T-cell (primary cell): ENCODE measurements at regions not wholly inside any gene's neighbourhood (a gene's known extent, or its start where the extent isn't known, plus 50 kb on each side); places are given as distances from the start of the nearest gene placed in this dataset.

Source experiments
- ATAC-seq, 4 experiments: fragments of 200-7000 bp in 3 of 4; fragments of 150-1000 bp in 1 of 4; cut with Tn5 transposase; replicated peaks in 1 of 4; 1 replicate in 3 of 4; 2 replicates in 1 of 4; pipeline ENCODE4 v1.10.0; 2021; ENCODE audit warnings: moderate library complexity in 3 of 4, mild to moderate bottlenecking in 2 of 4, moderate number of reproducible peaks in 1 of 4
- CTCF ChIA-PET, 2 donors: fragments of 300-600 bp; sonication (Branson Sonifier 250); formaldehyde crosslinking; loops; one replicate each; lab custom pipeline; 2022; ENCODE audit warnings: antibody characterized with exemption in 2 of 2; lab: Charles Lee
- POLR2A ChIA-PET, 2 donors: fragments of 300-600 bp; sonication (Branson Sonifier 250); formaldehyde crosslinking; loops; one replicate each; lab custom pipeline; 2022; ENCODE audit warnings: antibody characterized with exemption in 2 of 2; lab: Charles Lee
- DNase-seq, 35 experiments: peaks; one replicate each; pipeline versions ENCODE4 v3.0.0 to v3.0.0-alpha.2; 2013 to 2023
- H3K27ac ChIP-seq: one replicate; pipeline ENCODE4 v1.5.1; 2013; ENCODE audit warnings: low read length
- H3K27me3 ChIP-seq, 2 experiments: replicated peaks in 1 of 2; 1 replicate in 1 of 2; 2 replicates in 1 of 2; pipeline versions ENCODE4 v1.6.1 to v1.7.0; 2013; ENCODE audit warnings: low read length in 1 of 2, mixed read lengths in 1 of 2; ENCODE audit not compliant: control insufficient read depth in 2 of 2, insufficient read depth in 2 of 2; ENCODE audit errors: extremely low read depth in 1 of 2
- H3K36me3 ChIP-seq, 2 donors: 1 replicate in 1 of 2; 2 replicates in 1 of 2; pipeline versions ENCODE4 v1.6.1 to v1.7.0; 2013; ENCODE audit warnings: low read length in 1 of 2; ENCODE audit not compliant: control insufficient read depth in 2 of 2, insufficient read depth in 1 of 2; ENCODE audit errors: extremely low read depth in 1 of 2
- H3K4me1 ChIP-seq, 2 experiments: 1 replicate in 1 of 2; 2 replicates in 1 of 2; pipeline versions ENCODE4 v1.6.1 to v1.7.0; 2013; ENCODE audit warnings: low read length in 2 of 2, mixed read lengths in 1 of 2; ENCODE audit not compliant: insufficient read depth in 2 of 2, control insufficient read depth in 1 of 2; ENCODE audit errors: extremely low read depth in 1 of 2
- H3K4me3 ChIP-seq, 2 donors: 1 replicate in 1 of 2; 2 replicates in 1 of 2; pipeline versions ENCODE4 v1.5.1 to v1.7.0; 2013; ENCODE audit warnings: mild to moderate bottlenecking in 2 of 2, low read length in 1 of 2, moderate library complexity in 1 of 2; ENCODE audit not compliant: control insufficient read depth in 1 of 2; ENCODE audit errors: extremely low read depth in 1 of 2
- H3K9me3 ChIP-seq: 2 replicates; pipeline ENCODE4 v1.7.0; 2013
- H3K27ac Mint-ChIP-seq, 2 donors: one replicate each; pipeline ENCODE4 v1.8.0; 2020 to 2021; ENCODE audit warnings: mild to moderate bottlenecking in 2 of 2, mixed read lengths in 2 of 2
- H3K27me3 Mint-ChIP-seq, 2 donors: one replicate each; pipeline ENCODE4 v1.8.0; 2021 to 2022; ENCODE audit warnings: mixed read lengths in 2 of 2
- H3K36me3 Mint-ChIP-seq: one replicate; pipeline ENCODE4 v1.8.0; 2021; ENCODE audit warnings: mixed read lengths
- H3K4me1 Mint-ChIP-seq, 3 donors: one replicate each; pipeline ENCODE4 v1.8.0; 2020 to 2022; ENCODE audit warnings: mixed read lengths in 3 of 3, mild to moderate bottlenecking in 1 of 3
- H3K4me3 Mint-ChIP-seq, 3 donors: one replicate each; pipeline ENCODE4 v1.8.0; 2020 to 2022; ENCODE audit warnings: mild to moderate bottlenecking in 3 of 3, mixed read lengths in 3 of 3, moderate library complexity in 3 of 3
- H3K9me3 Mint-ChIP-seq, 3 donors: one replicate each; pipeline ENCODE4 v1.8.0; 2020 to 2022; ENCODE audit warnings: mixed read lengths in 3 of 3
- WGBS: methylation state at CpG from one replicate; pipeline ENCODE4 v1.1.5; 2013; ENCODE audit warnings: missing lambda C conversion rate; ENCODE audit not compliant: insufficient coverage; 5-methylcytosine and 5-hydroxymethylcytosine counted together

DNA sequence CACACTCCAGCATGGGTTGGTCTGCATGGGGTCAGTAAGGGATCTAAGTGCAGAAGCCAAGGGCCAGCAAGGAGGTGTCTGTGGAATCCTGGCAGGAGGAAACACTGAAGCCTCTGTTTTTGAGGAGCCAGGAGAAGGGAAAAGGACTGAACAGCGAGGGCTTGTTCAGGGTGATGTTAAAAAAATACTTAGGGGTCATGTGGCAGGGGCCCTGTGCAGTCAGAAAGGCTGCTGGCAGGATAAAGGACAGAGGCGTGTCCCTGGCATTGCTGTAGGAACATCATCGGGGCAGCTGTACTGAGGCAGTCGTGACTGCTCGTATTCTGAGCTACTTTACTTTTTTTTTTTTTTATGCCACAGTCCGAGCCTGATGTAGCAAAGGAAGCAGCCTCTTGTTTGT, 127.1 kb upstream of the ZFP64 start:
- Mint-ChIP-seq H3K9me3 (no peaks in the 10 kb centered on the region), H3K4me3 (no peak overlapping the region), H3K4me1 (peaks cover 0 to 10% (median 9%) of the 10 kb centered on the region in 3 donors), H3K27me3 (peaks cover 4 to 6% of the 10 kb centered on the region in 2 donors), H3K36me3 (no peaks in the 10 kb centered on the region), H3K27ac (no peak overlapping the region)
- CTCF ChIA-PET: no interaction called here
- Histone ChIP-seq H3K36me3 (no peaks in the 10 kb centered on the region), H3K4me3 (no peak overlapping the region), H3K27ac (no peak overlapping the region), H3K27me3 (no peaks in the 10 kb centered on the region), H3K9me3 (no peaks in the 10 kb centered on the region), H3K4me1 (no peaks in the 10 kb centered on the region)
- 70% methylated on average over 5 of the region's 6 CpGs for WGBS
- POLR2A ChIA-PET: no interaction called here
- no peak for ATAC-seq
- no peak for DNase-seq

DNA sequence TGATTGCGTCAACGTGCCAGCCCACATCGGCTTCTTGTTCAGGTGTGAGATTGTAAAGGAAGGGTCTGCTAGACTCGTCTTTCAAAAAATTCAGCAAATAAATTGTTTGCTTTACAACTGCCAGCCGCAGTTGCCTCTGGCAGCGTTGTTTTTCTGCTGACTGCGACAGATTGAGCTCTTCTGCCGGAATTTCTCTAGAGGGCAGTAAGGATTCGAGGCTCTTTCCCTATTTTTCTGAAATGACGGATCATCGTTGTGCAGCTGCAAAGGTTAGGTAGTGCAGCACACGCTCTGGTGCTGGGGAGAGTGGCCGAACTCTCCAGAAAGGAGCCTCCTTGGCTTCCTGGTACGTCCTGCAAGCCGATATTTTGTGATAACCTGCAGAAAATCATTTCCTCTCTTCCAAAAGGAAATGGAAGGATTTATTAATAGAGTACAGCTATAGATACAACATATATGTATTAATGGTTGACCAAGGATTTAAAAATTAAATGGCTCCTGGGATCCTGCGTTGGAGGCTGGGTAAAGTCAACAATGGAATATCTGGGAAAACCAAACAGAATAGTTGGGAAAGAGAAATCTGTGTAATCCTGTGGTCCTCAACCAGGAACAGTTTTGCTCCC, 121.9 kb upstream of the ZFP64 start:
- Mint-ChIP-seq H3K4me3 (peak overlapping the region in 2 of 3 donors; percentile 16 to 28), H3K9me3 (no peaks in the 10 kb centered on the region), H3K27me3 (peaks cover 3 to 5% of the 10 kb centered on the region in 2 donors), H3K27ac (peak overlapping the region in 1 of 2 donors; percentile 22), H3K36me3 (no peaks in the 10 kb centered on the region), H3K4me1 (peaks cover 13 to 22% (median 20%) of the 10 kb centered on the region in 3 donors)
- H3K27ac ChIP-seq: no peak overlapping the region
- no peaks in the 10 kb centered on the region for H3K9me3 ChIP-seq
- H3K4me3 ChIP-seq: no peak overlapping the region
- no peaks in the 10 kb centered on the region for H3K4me1 ChIP-seq
- no peaks in the 10 kb centered on the region for H3K27me3 ChIP-seq
- ATAC-seq: no peak
- ChIA-PET CTCF (interaction anchor here (0.6 to 2.9 kb wide), 7 partner anchors 115 to 1558 kb away, joined by 3 to 11 read pairs (median 6); no protein-coding TSS in a partner anchor), POLR2A (interaction anchor here in 1 of 2 donors (0.6 kb wide), 1 partner anchor 775 kb away, joined by 14 read pairs; no protein-coding TSS in a partner anchor)
- WGBS: 55% methylated on average over 11 of the region's 16 CpGs
- DNase-seq: no peak
- H3K36me3 ChIP-seq: no peaks in the 10 kb centered on the region

DNA sequence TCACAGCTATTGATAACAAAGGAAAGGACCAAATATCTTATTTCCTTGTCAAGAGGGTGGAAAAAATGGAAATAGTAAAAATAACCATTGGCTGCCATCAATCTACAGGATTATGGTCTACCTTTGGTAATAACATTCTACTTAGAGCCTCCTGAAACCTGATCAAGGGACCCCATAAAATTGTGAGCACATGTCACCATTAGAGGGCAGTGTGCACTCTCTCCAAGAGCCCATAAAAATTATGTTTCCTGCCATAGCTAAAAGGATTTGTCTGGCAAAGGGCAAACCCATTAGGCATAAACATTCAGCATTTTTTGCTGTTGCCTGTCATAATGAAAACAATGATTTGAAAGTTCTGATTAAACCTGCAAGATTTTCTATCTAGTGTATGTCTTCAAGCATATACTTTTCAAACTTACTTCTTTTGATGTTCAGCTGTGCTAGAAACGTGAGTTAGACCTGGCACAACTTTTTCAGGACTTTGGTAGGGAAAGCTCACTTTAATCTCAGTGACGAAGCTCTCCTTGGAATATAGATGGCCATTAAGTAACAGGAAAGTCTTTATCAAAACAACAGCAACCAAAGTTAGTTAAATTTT, 120.7 kb upstream of the ZFP64 start:
- POLR2A ChIA-PET: interaction anchor here (0.6 kb wide), 2 partner anchors 14 to 659 kb away, joined by 3 to 4 read pairs; no protein-coding TSS in a partner anchor
- CTCF ChIA-PET: interaction anchor here (0.5 to 2.9 kb wide), 28 partner anchors 11 to 1888 kb away, joined by 3 to 20 read pairs (median 4); no protein-coding TSS in a partner anchor
- H3K27me3 Mint-ChIP-seq: peaks cover 0 to 3% of the 10 kb centered on the region in 2 donors
- DNase-seq (peak in 33 of 35 experiments; percentile 2 to 82 (median 45)), ATAC-seq (peak; percentile 66 to 77 (median 72))
- no peak overlapping the region for H3K27ac ChIP-seq
- no peak overlapping the region for H3K4me3 Mint-ChIP-seq
- H3K36me3 ChIP-seq: no peaks in the 10 kb centered on the region
- H3K27me3 ChIP-seq: no peaks in the 10 kb centered on the region
- peaks cover 21 to 29% (median 27%) of the 10 kb centered on the region in 3 donors for H3K4me1 Mint-ChIP-seq
- H3K9me3 ChIP-seq: no peaks in the 10 kb centered on the region
- peak overlapping the region in 1 of 2 donors; percentile 16 for H3K27ac Mint-ChIP-seq
- no peaks in the 10 kb centered on the region for H3K36me3 Mint-ChIP-seq
- H3K4me1 ChIP-seq: peaks cover 0 to 1% of the 10 kb centered on the region in 2 experiments
- no peak overlapping the region for H3K4me3 ChIP-seq
- no peaks in the 10 kb centered on the region for H3K9me3 Mint-ChIP-seq
- no CpG with 5 or more reads among the region's 2 CpGs for WGBS

DNA sequence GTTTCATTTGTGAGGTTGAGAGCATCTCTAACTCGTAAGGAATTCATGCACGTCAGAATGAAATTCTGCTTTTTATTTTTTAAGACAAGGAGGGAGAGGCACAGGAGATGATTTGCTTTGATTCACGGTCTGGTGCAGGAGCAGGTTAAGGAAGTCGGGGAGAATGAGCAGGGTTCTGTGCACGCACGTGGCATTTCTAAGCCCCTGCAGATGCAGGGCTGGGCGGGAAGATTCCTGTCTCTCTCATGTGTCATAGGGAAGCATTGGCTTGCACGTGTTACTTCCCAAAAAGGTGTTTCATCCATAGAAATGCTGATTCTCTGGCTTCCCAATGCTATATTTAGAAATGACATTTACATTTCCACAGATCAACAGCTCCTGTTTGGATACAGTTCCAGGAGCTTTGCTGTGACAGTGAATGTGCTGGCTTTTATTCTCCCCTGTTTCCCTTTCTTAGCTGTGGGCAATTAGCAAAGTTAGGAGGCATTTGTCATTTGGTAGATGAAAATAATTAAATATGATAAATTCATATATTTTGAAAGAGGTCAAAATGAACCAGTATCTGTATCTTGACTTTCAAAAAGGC, 119.7 kb upstream of the ZFP64 start:
- no peak overlapping the region for H3K27ac Mint-ChIP-seq
- no peaks in the 10 kb centered on the region for H3K9me3 ChIP-seq
- H3K36me3 ChIP-seq: no peaks in the 10 kb centered on the region
- H3K4me3 ChIP-seq: no peak overlapping the region
- H3K4me1 ChIP-seq: peaks cover 4 to 6% of the 10 kb centered on the region in 2 experiments
- H3K4me3 Mint-ChIP-seq: no peak overlapping the region
- H3K27ac ChIP-seq: no peak overlapping the region
- ChIA-PET POLR2A (no interaction called here), CTCF (interaction anchor here (0.6 to 2.9 kb wide), 14 partner anchors 10 to 1238 kb away, joined by 3 to 20 read pairs (median 4); no protein-coding TSS in a partner anchor)
- H3K27me3 Mint-ChIP-seq: peaks cover 0 to 3% of the 10 kb centered on the region in 2 donors
- no peaks in the 10 kb centered on the region for H3K9me3 Mint-ChIP-seq
- 84% methylated on average over 7 of the region's 8 CpGs for WGBS
- H3K36me3 Mint-ChIP-seq: no peaks in the 10 kb centered on the region
- ATAC-seq (no peak), DNase-seq (no peak)
- H3K27me3 ChIP-seq: no peaks in the 10 kb centered on the region
- peaks cover 27 to 35% (median 35%) of the 10 kb centered on the region in 3 donors for H3K4me1 Mint-ChIP-seq

DNA sequence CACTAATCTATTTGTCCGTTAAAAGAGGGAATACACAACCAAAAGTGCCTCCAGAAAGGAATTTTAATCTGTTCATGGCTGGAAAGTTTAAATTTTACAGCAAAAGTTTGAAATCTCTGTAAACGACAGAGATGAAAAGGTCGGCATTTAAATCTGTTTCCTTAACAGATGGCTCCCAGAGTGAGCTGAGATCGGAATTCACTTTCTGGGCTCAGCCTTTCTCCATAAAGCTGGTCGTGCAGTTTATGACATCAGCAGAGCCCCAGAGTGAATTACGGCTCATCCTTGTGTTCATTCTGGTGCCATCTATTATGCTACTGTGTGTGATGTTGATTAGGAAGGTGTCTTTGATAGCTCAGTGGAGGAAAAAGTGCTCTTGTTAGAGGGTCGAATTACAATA, 117.6 kb upstream of the ZFP64 start:
- Histone ChIP-seq H3K4me3 (no peak overlapping the region), H3K36me3 (no peaks in the 10 kb centered on the region), H3K9me3 (no peaks in the 10 kb centered on the region), H3K27me3 (no peaks in the 10 kb centered on the region), H3K27ac (no peak overlapping the region), H3K4me1 (peaks cover 7 to 18% of the 10 kb centered on the region in 2 experiments)
- POLR2A ChIA-PET: no interaction called here
- Mint-ChIP-seq H3K27ac (no peak overlapping the region), H3K36me3 (no peaks in the 10 kb centered on the region), H3K4me3 (no peak overlapping the region), H3K27me3 (no peaks in the 10 kb centered on the region), H3K9me3 (no peaks in the 10 kb centered on the region), H3K4me1 (peaks cover 41 to 48% (median 45%) of the 10 kb centered on the region in 3 donors)
- DNase-seq: no peak
- CTCF ChIA-PET: interaction anchor here in 1 of 2 donors (0.6 kb wide), 1 partner anchor 131 kb away, joined by 3 read pairs; no protein-coding TSS in a partner anchor
- 82% methylated on average over 3 of the region's 7 CpGs for WGBS
- no peak for ATAC-seq

DNA sequence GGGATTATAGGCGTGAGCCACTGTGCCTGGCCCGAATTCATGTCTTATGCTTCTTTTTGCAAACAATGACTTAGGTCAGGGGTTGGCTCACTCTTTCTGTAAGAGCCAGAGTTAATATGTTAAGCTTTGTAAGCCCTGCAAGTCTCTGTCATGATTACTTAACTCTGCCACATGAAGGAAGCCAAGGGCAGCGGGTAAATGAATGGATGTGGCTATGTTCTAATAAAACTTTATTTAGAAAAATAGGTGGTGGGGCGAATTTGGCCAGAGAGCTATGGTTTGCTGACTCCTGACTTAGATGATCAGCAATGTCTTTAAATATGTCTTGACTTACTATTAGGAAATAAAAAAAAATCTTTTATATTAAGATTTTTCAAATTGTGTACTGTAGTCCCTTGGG, 114.9 kb upstream of the ZFP64 start:
- ATAC-seq (no peak), DNase-seq (no peak)
- Histone ChIP-seq H3K27me3 (no peaks in the 10 kb centered on the region), H3K9me3 (no peaks in the 10 kb centered on the region), H3K27ac (no peak overlapping the region), H3K4me1 (peaks cover 7 to 20% of the 10 kb centered on the region in 2 experiments), H3K4me3 (no peak overlapping the region), H3K36me3 (no peaks in the 10 kb centered on the region)
- H3K27me3 Mint-ChIP-seq: no peaks in the 10 kb centered on the region
- no peaks in the 10 kb centered on the region for H3K36me3 Mint-ChIP-seq
- peak overlapping the region in 1 of 3 donors; percentile 12 for H3K4me3 Mint-ChIP-seq
- H3K4me1 Mint-ChIP-seq: peaks cover 42 to 56% (median 45%) of the 10 kb centered on the region in 3 donors
- no CpG with 5 or more reads among the region's 4 CpGs for WGBS
- ChIA-PET POLR2A (interaction anchor here (0.6 to 1.1 kb wide), 5 partner anchors 11 to 875 kb away, joined by 3 to 9 read pairs (median 3); no protein-coding TSS in a partner anchor), CTCF (interaction anchor here in 1 of 2 donors (0.6 to 1.0 kb wide), 4 partner anchors 104 to 1997 kb away, joined by 3 to 5 read pairs (median 4); no protein-coding TSS in a partner anchor)
- H3K9me3 Mint-ChIP-seq: no peaks in the 10 kb centered on the region
- H3K27ac Mint-ChIP-seq: no peak overlapping the region
